Gastrocnemius medialis (tissue), 4 donors: ENCODE measurements at regions not wholly inside any gene's neighbourhood (a gene's known extent, or its start where the extent isn't known, plus 50 kb on each side); places are given as distances from the start of the nearest gene placed in this dataset.
"Not testable (repeated sequence)": the region's sequence is repeated elsewhere in the genome, so short reads cannot be mapped to it uniquely, and the experiment has no call there.

ENCODE experiments used
- ATAC-seq, 2 donors: fragments of 150-250 bp; one replicate each; pipeline ENCODE4 v1.9.1; 2016
- DNase-seq, 2 donors: peaks; one replicate each; pipeline ENCODE4 v3.0.0-alpha.2; 2019
- H3K27ac ChIP-seq, 4 donors: fragments of 200-600 bp; sonication (generic); 1 replicate in 1 of 4; 2 replicates in 3 of 4; pipeline ENCODE4 v1.5.1; 2016 to 2018; ENCODE audit warnings: mild to moderate bottlenecking in 2 of 4, moderate library complexity in 1 of 4
- H3K27me3 ChIP-seq, 3 donors: fragments of 200-600 bp; sonication (generic) in 2 of 3; 1 replicate in 1 of 3; 2 replicates in 2 of 3; pipeline versions ENCODE4 v1.5.1 to v1.6.0; 2016 to 2019; ENCODE audit warnings: mild to moderate bottlenecking in 1 of 3, moderate library complexity in 1 of 3
- H3K36me3 ChIP-seq, 2 donors: fragments of 200-600 bp; sonication (generic) in 1 of 2; one replicate each; pipeline ENCODE4 v1.5.1; 2017 to 2018
- H3K4me1 ChIP-seq, 2 donors: fragments of 200-600 bp; sonication (generic) in 1 of 2; one replicate each; pipeline ENCODE4 v1.5.1; 2016 to 2017; ENCODE audit warnings: mild to moderate bottlenecking in 2 of 2
- H3K4me3 ChIP-seq, 4 donors: fragments of 200-600 bp; sonication (generic) in 3 of 4; 1 replicate in 1 of 4; 2 replicates in 3 of 4; pipeline ENCODE4 v1.5.1; 2016 to 2019; ENCODE audit warnings: mild to moderate bottlenecking in 2 of 4
- H3K9me3 ChIP-seq, 3 donors: fragments of 200-600 bp; sonication (generic) in 2 of 3; 1 replicate in 1 of 3; 2 replicates in 2 of 3; pipeline ENCODE4 v1.5.1; 2016 to 2019
- POLR2A ChIP-seq, 2 donors: fragments of 450-650 bp; IDR thresholded peaks; one replicate each; pipeline ENCODE4 v1.6.1; 2017; ENCODE audit warnings: antibody characterized with exemption in 2 of 2, mild to moderate bottlenecking in 2 of 2, moderate library complexity in 2 of 2
- in situ Hi-C, 4 donors: fragments of 200-750 bp; cut with MboI; loops; one replicate each; pipeline versions ENCODE4 v1.15.0 to v1.8.0; 2017; ENCODE audit warnings: low sequenced_read_pairs in 4 of 4
- intact Hi-C: fragments of 100-400 bp; cut with DNase I; formaldehyde crosslinking; loops from one replicate; pipeline ENCODE4 v1.15.1; 2023; ENCODE audit warnings: low total_unique reads
- TF ChIP-seq, protein P1 (sequence below), 5 experiments: fragments of 450-650 bp in 3 of 5; fragments of 200-600 bp in 2 of 5; sonication (generic) in 2 of 5; IDR thresholded peaks in 4 of 5; conservative IDR thresholded peaks in 1 of 5; 1 replicate in 4 of 5; 2 replicates in 1 of 5; pipeline ENCODE4 v1.5.1; 2016 to 2019; ENCODE audit warnings: antibody characterized with exemption in 5 of 5, mild to moderate bottlenecking in 3 of 5, moderate library complexity in 3 of 5

DNA sequence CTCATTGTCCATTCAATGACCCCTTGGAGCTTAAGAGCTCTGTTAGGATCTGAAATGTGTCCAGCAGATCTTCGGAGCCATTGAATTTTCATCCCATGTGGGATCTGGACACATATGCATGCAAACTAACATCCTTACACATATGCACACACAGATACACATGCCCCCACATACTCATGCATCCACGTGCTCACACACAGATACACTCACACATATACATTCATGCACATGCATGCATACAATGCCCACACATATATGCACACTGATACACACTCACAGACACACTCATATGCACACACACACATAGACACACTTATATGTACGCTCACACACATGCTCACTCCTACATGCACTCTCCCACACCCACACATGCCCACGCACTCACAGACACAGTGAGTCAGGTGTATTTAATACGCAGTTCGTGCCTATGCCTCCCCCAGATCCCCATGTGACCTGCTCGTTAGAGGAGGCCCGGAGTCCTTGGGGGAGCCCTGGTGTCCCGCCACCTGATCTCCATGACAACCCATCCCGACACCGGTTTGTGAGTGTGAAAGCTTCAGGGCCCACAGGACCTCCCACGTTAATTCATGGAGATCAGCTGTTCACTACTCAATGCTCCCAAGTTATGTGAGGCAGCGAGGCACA is 121.9 kb upstream of the SULF2 start:
- Histone ChIP-seq H3K36me3 (no peaks in the 10 kb centered on the region), H3K4me3 (no peak overlapping the region), H3K27me3 (peaks cover 0 to 3% (median 0%) of the 10 kb centered on the region in 3 donors), H3K4me1 (no peaks in the 10 kb centered on the region), H3K9me3 (no peaks in the 10 kb centered on the region), H3K27ac (no peak overlapping the region)
- no peak for ATAC-seq
- no peak for TF ChIP-seq POLR2A (IDR thresholded peaks at IDR 0.05)
- TF ChIP-seq, protein P1, sequence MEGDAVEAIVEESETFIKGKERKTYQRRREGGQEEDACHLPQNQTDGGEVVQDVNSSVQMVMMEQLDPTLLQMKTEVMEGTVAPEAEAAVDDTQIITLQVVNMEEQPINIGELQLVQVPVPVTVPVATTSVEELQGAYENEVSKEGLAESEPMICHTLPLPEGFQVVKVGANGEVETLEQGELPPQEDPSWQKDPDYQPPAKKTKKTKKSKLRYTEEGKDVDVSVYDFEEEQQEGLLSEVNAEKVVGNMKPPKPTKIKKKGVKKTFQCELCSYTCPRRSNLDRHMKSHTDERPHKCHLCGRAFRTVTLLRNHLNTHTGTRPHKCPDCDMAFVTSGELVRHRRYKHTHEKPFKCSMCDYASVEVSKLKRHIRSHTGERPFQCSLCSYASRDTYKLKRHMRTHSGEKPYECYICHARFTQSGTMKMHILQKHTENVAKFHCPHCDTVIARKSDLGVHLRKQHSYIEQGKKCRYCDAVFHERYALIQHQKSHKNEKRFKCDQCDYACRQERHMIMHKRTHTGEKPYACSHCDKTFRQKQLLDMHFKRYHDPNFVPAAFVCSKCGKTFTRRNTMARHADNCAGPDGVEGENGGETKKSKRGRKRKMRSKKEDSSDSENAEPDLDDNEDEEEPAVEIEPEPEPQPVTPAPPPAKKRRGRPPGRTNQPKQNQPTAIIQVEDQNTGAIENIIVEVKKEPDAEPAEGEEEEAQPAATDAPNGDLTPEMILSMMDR (IDR thresholded peaks at IDR 0.05 in 4 of 5, conservative IDR thresholded peaks at IDR 0.05 in 1 of 5): no peak
- DNase-seq: no peak
- in situ Hi-C loops: no loop called here
- intact Hi-C loops: no loop called here

DNA sequence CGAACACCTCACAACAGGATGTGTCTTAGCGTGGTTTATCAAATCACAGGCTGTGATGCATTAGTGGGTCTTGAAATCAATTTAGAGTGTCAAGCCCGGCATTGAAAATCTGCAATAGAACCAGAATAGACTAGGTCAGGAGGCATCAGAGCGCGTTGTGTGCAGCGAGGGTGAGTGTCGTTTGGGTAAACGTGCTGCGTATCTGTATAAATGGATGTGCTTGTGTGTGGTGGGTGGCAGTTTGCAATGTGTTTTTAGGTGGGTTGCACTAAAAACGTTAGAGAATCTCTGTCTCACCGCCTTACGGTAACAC is 121.0 kb upstream of the SULF2 start:
- Histone ChIP-seq H3K4me1 (no peaks in the 10 kb centered on the region), H3K36me3 (no peaks in the 10 kb centered on the region), H3K4me3 (no peak overlapping the region), H3K27ac (no peak overlapping the region), H3K27me3 (peaks cover 0 to 3% (median 0%) of the 10 kb centered on the region in 3 donors), H3K9me3 (no peaks in the 10 kb centered on the region)
- in situ Hi-C loops: no loop called here
- TF ChIP-seq, protein P1 (IDR thresholded peaks at IDR 0.05 in 4 of 5, conservative IDR thresholded peaks at IDR 0.05 in 1 of 5): no peak
- no peak for TF ChIP-seq POLR2A (IDR thresholded peaks at IDR 0.05)
- DNase-seq (no peak), ATAC-seq (no peak)
- intact Hi-C loops: no loop called here

DNA sequence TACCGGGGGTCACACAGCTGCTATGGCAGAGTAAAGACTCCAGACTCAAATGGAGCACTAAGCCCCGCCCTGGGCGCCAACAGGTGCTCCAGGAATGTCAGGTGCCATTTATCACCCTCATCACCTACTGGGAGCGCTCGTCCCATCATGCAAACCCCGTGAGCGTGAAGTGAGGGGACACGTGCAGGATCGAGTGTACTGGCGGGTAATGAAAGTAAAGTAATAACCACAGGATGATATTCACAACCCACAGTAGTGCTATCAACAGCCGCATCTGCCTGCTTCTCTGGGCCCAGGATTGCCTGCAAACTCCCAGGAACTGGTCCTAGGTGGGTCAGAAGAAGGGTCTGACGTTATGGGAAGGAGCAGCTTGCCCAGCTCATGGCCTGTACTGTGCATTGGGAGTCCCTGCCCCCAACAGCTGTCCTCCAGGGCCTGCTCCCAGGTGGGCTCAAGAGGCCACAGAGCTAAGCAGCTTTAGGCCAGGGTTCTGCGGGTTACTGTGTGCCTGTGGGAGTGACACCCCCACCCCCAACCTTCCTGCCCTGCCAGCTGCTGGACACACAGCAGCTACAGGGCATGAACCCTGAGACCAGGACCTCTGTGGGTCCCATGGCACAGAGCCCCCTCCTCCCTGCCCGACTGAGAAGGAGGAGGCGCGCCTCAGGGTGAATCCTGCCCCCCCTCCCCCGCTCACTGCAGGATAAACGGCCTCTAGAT is 120.5 kb upstream of the SULF2 start:
- ATAC-seq (no peak), DNase-seq (no peak)
- Histone ChIP-seq H3K4me3 (no peak overlapping the region), H3K27ac (no peak overlapping the region), H3K9me3 (no peaks in the 10 kb centered on the region), H3K36me3 (no peaks in the 10 kb centered on the region), H3K27me3 (peaks cover 0 to 3% (median 0%) of the 10 kb centered on the region in 3 donors), H3K4me1 (no peaks in the 10 kb centered on the region)
- intact Hi-C loops: no loop called here
- in situ Hi-C loops: no loop called here
- no peak for TF ChIP-seq POLR2A (IDR thresholded peaks at IDR 0.05)
- TF ChIP-seq, protein P1 (IDR thresholded peaks at IDR 0.05 in 4 of 5, conservative IDR thresholded peaks at IDR 0.05 in 1 of 5): no peak

DNA sequence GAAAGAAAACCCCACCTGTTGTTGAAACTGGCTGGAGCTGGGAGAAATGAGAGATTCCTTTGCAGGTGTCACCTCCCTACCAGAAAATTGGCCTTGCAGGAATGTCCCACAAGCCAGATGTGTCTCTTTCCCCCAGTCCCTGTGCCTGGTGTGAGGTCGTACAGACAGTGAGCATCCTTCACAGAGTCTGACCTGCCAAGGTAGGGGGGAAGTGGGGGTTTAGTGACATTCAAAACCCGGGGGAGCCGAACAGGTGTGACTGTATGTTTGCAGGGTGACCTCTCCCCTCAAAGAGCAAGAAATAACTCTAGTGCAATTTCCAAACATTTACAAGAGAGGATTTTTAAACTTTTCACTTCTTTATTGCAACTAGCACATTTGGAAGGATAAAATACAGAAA is 117.7 kb upstream of the SULF2 start:
- DNase-seq, H3K4me1 ChIP-seq, H3K36me3 ChIP-seq, H3K27ac ChIP-seq, intact Hi-C loops, H3K27me3 ChIP-seq, ATAC-seq, H3K4me3 ChIP-seq, H3K9me3 ChIP-seq, in situ Hi-C loops: not testable (repeated sequence)

DNA sequence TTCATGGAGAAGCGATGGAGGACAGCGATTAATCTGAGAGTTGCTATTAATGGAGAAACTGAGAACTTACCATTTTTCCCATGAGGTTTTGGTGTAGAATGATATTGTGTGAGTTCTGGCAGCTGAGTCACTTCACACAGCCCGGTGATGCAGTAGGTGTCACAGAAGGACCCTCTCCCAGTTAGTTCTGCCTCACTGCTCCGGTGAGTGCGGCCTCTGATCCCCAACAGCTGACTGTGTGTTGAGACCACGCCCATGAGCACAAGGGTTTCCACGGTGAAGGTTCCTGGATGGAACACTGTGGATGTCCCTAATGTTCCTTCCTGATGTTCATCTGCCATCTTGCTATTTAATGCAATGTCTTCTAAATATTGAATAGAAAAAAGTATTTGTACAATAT is 114.0 kb upstream of the SULF2 start:
- H3K36me3 ChIP-seq, ATAC-seq, H3K4me1 ChIP-seq, H3K4me3 ChIP-seq, H3K27me3 ChIP-seq, H3K9me3 ChIP-seq, H3K27ac ChIP-seq, DNase-seq: not testable (repeated sequence)
- intact Hi-C loops: loop anchor here (10.0 kb wide), 2 partner anchors 75 to 615 kb away; no protein-coding TSS in a partner anchor
- in situ Hi-C loops: loop anchor here in 1 of 4 donors (10.0 kb wide), 1 partner anchor 55 kb away; no protein-coding TSS in a partner anchor
